ENCODE measurements at regions not wholly inside any gene's neighbourhood (a gene's known extent, or its start where the extent isn't known, plus 50 kb on each side); places are given as distances from the start of the nearest gene placed in this dataset.
A peak's percentile ranks its signal among the peaks of the same experiment; 100 is the strongest.
"Not testable (repeated sequence)": the region's sequence is repeated elsewhere in the genome, so short reads cannot be mapped to it uniquely, and the experiment has no call there.

GRCh38 chr4:20046931-20047677 lies 204.6 kb upstream of the SLIT2 start:
- DNase-seq, result peak; percentile 76

- DNase-seq, result no peak
Observed at GRCh38 chr4:20046179-20046578, 205.5 kb upstream of the SLIT2 start.

GRCh38 chr4:20044966-20045365 lies 206.7 kb upstream of the SLIT2 start:
- no peak for DNase-seq

- DNase-seq, result peak; percentile 70
Observed at GRCh38 chr4:20044502-20044911, 207.2 kb upstream of the SLIT2 start.

DNA sequence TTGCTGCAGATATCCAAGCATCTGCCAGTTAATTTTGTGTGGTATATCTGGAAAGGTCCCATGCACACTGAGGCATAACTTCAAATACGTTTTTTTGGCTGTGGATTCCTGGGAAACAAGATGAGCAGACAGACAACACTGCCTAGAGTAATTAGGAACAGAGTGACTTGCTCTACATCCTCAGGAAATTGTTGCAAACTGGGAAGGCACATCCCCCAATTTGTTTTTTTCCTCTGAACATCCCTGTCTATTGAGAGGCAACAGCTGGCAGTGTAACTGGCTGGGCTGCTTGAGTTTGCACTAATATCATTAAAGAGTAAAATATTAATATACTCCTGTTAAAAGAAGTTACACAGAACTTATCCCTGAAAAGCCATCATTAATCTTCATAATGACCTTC lies 207.7 kb upstream of the SLIT2 start:
- peak; percentile 47 for DNase-seq

GRCh38 chr4:20042769-20043168 lies 208.9 kb upstream of the SLIT2 start:
- no peak for DNase-seq

DNA sequence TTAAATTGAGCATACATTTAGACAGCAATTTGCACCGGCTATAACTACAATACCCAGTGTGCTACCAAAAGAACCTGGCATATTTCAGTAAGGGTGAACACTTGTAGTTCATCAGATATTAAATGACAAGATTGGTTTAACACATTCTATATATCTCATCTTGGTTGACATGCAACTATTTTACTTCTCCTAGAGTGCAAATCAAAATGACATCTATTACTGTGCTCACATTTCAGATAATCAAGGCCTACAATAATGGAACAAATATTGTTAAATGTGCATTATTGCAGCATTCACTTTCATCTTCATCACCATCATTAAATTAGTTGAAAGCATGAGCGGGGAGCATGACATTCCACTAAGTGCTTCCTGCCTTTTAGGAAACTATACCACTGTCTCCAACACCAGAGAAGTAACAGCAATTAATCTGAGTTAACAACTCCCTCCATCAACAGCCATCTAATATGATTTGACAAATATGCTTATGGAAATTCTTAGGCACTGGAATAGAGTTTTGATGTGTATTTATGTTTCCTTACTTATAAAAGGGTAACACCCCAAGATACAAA lies 209.8 kb upstream of the SLIT2 start:
- no peak for DNase-seq

DNA sequence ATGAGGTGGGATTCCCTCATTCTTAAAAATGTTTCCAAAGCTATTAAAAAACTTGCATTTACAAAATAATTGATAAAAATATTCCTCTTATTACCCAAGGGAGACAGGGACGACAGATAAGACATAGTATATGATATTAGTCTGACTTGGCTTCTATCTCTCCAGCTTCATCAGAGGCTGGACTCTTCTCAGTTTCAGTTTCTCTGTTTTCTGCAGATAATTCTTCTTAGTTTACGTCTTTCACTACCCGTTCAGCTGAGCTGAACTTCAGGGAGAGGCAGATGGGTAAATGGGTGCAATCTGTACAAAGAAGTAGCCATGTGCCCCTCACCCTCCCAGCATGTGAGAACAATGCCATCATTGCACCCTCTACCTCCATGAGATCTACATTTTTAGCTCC lies 214.0 kb upstream of the SLIT2 start:
- DNase-seq, result no peak

- DNase-seq, result no peak
Observed at GRCh38 chr4:20030108-20030507, 221.6 kb upstream of the SLIT2 start.

DNA sequence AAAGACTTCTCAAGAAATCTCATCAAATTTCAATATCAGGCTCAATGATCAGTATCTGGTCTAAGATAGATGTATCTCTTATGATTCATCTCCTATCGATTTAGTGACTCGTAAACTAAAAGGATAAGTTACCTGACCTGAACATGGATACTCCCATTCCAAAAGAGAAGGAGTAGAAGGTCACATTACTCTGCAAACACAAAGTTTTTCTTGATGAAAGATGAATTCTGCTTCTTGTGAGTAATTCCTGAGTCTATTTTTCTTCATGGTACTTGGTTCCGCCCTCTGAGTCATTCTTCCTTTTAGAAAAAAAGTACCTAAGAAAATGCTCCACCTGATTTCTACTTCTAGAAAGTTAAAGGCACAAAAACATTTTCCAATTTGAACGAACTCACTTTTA lies 223.1 kb upstream of the SLIT2 start:
- peak; percentile 49 for DNase-seq

DNA sequence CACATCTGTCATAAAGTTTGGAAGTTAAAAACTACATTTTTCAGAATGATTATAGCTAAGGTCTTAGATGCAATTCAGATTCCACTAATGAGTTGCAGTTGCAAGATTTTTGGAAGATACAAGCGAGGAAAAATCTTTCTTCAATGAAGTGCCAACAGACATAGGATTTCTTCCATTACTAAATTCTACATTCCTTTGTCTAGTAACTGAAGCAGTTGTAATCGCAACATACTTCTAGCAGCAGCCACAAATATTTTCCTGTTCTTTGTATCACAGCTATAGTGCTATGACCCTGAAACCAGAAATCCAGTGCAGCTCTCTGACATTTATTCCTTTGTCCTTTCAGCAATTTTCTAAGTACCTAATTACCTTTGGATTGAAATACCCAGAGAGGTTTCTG lies 225.2 kb upstream of the SLIT2 start:
- DNase-seq, result peak; percentile 71

- no peak for DNase-seq
Observed at GRCh38 chr4:20022471-20022870, 229.2 kb upstream of the SLIT2 start.

DNA sequence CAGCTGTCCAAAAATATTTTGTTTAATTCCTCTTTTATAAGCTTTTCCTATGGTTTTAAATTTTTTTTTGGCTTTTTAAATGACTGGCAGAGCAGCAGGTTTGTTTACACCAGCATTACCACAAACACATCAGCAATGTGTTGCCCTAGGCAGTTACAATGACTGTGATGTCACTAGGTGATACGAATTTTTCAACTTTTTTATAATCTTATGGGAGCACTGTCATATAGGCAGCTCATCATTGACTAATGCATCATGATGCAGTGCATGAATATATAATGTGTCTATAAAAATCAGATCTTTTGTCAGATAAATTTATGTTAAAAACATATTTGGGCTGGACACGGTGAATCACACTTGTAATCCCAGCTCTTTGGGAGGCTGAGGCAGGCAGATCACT lies 231.6 kb upstream of the SLIT2 start:
- DNase-seq, result no peak

- peak; percentile 37 for DNase-seq
Observed at GRCh38 chr4:20019310-20020015, 232.2 kb upstream of the SLIT2 start.

DNA sequence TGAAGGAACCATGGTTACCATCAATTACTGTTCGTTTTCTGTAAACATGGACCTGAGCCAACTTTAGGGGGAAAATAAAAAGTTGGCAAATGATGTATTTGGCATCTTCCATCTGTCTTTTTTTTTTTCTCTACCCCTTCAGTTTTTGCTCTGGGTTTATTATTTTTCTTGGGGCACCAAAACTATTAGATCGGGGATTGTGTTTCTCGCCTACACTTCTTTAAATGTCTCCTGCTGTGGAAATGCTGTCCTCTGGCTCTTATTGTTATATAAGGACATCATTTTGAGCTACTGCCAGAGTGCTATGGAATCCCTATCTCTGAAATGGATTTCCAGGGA lies 234.0 kb upstream of the SLIT2 start:
- DNase-seq, result peak; percentile 17

GRCh38 chr4:20017070-20017776 lies 234.5 kb upstream of the SLIT2 start:
- peak; percentile 94 for DNase-seq

GRCh38 chr4:20015636-20016224 lies 236.0 kb upstream of the SLIT2 start:
- DNase-seq, result peak; percentile 59

- not testable (repeated sequence) for DNase-seq
Observed at GRCh38 chr4:20003836-20004558, 247.7 kb upstream of the SLIT2 start.

- DNase-seq, result no peak
Observed at GRCh38 chr4:19999775-20000414, 251.8 kb upstream of the SLIT2 start.

DNA sequence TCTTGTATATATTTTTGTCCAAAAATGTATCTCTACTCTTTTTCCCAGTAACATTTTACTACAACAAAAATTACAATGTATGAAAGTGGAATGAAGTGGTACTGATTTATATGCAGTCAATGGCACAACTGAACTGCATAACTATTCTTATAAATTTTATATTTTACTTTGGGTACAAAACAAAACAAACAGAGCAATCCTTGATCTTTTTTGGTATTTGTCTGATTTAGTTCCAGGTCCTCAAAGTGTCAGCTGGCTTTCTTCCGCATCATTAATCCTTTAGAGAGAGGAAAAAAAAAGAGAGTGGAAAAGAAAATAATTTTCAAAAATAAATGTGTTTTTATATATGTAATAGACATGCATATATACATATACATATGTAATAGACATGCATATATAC lies 252.4 kb upstream of the SLIT2 start:
- DNase-seq, result no peak

GRCh38 chr4:19993242-19993641 lies 258.5 kb upstream of the SLIT2 start:
- peak; percentile 74 for DNase-seq

GRCh38 chr4:19992471-19993093 lies 259.1 kb upstream of the SLIT2 start:
- no peak for DNase-seq

Measured in fibroblast of skin of right biceps (primary cell).